GM12891 (cell line): ENCODE measurements at regions not wholly inside any gene's neighbourhood (a gene's known extent, or its start where the extent isn't known, plus 50 kb on each side); places are given as distances from the start of the nearest gene placed in this dataset.

Experiments used
- DNase-seq: peaks from one replicate; pipeline ENCODE4 v3.0.0; 2011; ENCODE audit warnings: low spot score; ENCODE audit not compliant: insufficient read length
- FAIRE-seq: peaks from 2 replicates; lab custom pipeline; 2011; peaks lifted over from hg19 to GRCh38; lab: Jason Lieb, UNC
- PAX5 ChIP-seq: IDR thresholded peaks from 2 replicates; pipeline ENCODE4 v1.6.1; 2011; ENCODE audit warnings: low read length, moderate library complexity, mild to moderate bottlenecking; ENCODE audit not compliant: insufficient read depth, severe bottlenecking
- POLR2A ChIP-seq: IDR thresholded peaks from 2 replicates; pipeline ENCODE4 v1.6.1; 2011; ENCODE audit warnings: low read depth, low read length, control low read depth
- POLR2AphosphoS5 ChIP-seq: IDR thresholded peaks from 2 replicates; pipeline ENCODE4 v1.6.1; 2011; ENCODE audit warnings: low read depth, low read length, control low read depth
- POU2F2 ChIP-seq: IDR thresholded peaks from 2 replicates; pipeline ENCODE4 v1.6.1; 2011; ENCODE audit warnings: low read depth, mild to moderate bottlenecking, control low read depth, low read length, moderate library complexity
- SPI1 ChIP-seq: IDR thresholded peaks from 2 replicates; pipeline ENCODE4 v1.6.1; 2011; ENCODE audit warnings: low read depth, low read length, control low read depth
- TAF1 ChIP-seq: IDR thresholded peaks from 2 replicates; pipeline ENCODE4 v1.6.1; 2011; ENCODE audit warnings: low read depth, low read length, control low read depth

- FAIRE-seq = no peak
- no peak for TF ChIP-seq TAF1
- TF ChIP-seq POLR2AphosphoS5 = no peak
- no peak for TF ChIP-seq PAX5
- TF ChIP-seq POU2F2 = no peak
- TF ChIP-seq POLR2A = no peak
- no peak for DNase-seq
Measured at GRCh38 chr2:59008950-59009349, 767.8 kb upstream of the FANCL start.

- TF ChIP-seq TAF1 = no peak
- DNase-seq = no peak
- no peak for FAIRE-seq
Measured at GRCh38 chr2:59005836-59006615, 764.9 kb upstream of the FANCL start.

GRCh38 chr2:59004621-59005020 is 763.5 kb upstream of the FANCL start:
- DNase-seq (no peak), FAIRE-seq (no peak)
- TF ChIP-seq POLR2AphosphoS5 (no peak), PAX5 (no peak), TAF1 (no peak), SPI1 (no peak), POU2F2 (no peak), POLR2A (no peak)

GRCh38 chr2:59000796-59001195 is 759.7 kb upstream of the FANCL start:
- TF ChIP-seq POU2F2 = no peak
- TF ChIP-seq POLR2AphosphoS5 = no peak
- no peak for TF ChIP-seq POLR2A
- TF ChIP-seq TAF1 = no peak
- no peak for TF ChIP-seq PAX5
- no peak for TF ChIP-seq SPI1
- DNase-seq (no peak), FAIRE-seq (no peak)

- FAIRE-seq = no peak
- no peak for DNase-seq
- TF ChIP-seq POLR2A = no peak
- TF ChIP-seq SPI1 = no peak
- TF ChIP-seq POLR2AphosphoS5 = no peak
- TF ChIP-seq TAF1 = no peak
- no peak for TF ChIP-seq PAX5
- TF ChIP-seq POU2F2 = no peak
Measured at GRCh38 chr2:58992062-58992706, 751.1 kb upstream of the FANCL start.

DNA sequence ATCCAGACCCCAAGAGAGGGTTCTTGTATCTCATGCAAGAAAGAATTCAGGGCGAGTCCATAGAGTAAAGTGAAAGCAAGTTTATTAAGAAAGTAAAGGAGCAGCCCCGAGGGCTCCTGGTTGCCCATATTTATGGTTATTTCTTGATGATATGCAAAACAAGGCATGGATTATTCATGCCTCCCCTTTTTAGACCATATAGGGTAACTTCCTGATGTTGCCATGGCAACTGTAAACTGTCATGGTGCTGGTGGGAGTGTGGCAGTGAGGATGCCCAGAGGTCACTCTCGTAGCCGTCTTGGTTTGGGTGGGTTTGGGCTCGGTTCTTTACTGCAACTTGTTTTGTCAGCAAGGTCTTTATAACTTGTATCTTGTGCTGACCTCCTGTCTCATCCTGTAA is 750.2 kb upstream of the FANCL start:
- no peak for DNase-seq
- no peak for FAIRE-seq
- TF ChIP-seq TAF1 = no peak
- no peak for TF ChIP-seq POLR2A
- TF ChIP-seq PAX5 = no peak
- TF ChIP-seq POU2F2 = no peak
- no peak for TF ChIP-seq SPI1
- no peak for TF ChIP-seq POLR2AphosphoS5

DNA sequence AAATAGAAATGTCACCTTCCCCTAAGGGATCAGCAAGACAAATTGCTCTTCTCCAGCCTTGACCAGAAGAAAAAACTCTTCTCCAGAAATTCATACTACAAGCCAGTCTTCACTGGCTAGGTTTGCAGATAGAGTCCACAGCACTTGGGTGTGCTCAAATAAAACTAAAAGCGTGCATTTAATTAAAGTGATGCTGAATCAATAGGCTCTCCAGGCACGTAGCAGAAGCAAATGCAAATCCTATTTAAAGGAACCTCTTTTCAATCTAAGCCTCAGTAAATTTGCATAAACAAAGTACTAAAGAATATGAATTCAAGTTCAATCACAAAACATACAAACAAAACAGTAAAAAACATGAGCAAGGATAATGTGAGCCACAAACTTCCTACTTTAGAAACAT is 744.4 kb upstream of the FANCL start:
- FAIRE-seq (no peak), DNase-seq (no peak)

DNA sequence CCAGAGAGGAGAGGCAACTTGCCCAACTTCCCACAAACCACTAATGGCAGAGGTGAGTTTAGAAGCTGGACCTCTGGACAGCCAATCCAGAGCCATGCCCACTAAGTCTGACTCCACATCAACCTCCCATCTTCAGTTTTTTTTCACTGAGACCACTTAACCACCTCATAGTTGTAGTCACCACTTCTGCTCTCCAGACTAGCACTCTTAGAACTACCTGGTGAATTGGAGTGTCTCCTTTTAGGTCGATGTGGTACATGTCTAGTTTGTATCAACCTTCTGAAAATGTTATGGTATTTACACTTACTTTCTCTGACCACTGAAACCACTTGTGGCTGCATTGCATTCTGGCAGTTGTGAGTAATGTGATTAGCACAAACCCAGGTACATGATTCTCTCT is 743.6 kb upstream of the FANCL start:
- TF ChIP-seq POLR2AphosphoS5 (no peak), POU2F2 (no peak), POLR2A (no peak), SPI1 (no peak), PAX5 (no peak), TAF1 (no peak)
- FAIRE-seq (no peak), DNase-seq (no peak)

More for the DNA sequence above, 744.4 kb upstream of the FANCL start:
- TF ChIP-seq POLR2A (no peak), POU2F2 (no peak), TAF1 (no peak), POLR2AphosphoS5 (no peak), PAX5 (no peak), SPI1 (no peak)

DNA sequence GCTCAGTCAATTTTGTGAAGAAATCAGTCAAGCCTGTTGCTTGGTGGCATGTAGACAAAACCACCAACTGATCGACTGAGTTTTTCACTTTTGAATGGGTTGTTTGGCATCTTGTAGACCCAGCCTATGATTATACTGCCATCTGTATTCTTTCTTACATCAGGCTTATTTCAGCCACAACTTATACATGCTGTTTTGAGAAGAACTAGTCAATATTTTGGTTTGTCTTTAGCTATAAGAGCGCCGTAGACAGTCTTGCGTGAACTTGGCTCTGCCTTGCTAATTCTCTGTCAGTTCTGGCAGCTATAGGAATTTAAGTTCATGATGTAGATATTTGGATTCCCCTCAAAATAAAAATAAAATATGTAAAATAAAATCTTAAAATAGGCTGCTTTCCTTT is 742.0 kb upstream of the FANCL start:
- FAIRE-seq (no peak), DNase-seq (no peak)
- TF ChIP-seq SPI1 = no peak
- no peak for TF ChIP-seq POU2F2
- no peak for TF ChIP-seq POLR2A
- no peak for TF ChIP-seq TAF1

DNA sequence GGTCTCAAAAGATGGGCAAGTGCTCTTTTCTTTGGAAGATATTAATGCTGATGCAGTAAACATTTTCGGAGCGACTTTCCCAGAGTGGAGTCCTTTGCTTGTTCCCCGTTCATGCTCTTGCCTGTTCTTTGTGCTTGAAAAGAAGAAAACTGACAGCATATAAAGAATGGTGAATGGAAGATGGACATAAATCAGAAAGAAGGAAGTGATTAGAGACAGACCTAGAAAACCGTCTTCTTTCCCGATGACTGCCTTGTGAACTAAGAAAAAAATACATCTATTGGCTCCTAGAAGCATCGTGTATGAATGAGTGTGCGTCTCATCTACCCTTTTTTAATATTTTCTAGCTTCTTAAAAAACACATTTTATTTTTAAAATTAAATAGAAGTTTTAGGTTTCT is 740.1 kb upstream of the FANCL start:
- TF ChIP-seq POU2F2 (no peak), SPI1 (no peak)
- FAIRE-seq (no peak), DNase-seq (no peak)

DNA sequence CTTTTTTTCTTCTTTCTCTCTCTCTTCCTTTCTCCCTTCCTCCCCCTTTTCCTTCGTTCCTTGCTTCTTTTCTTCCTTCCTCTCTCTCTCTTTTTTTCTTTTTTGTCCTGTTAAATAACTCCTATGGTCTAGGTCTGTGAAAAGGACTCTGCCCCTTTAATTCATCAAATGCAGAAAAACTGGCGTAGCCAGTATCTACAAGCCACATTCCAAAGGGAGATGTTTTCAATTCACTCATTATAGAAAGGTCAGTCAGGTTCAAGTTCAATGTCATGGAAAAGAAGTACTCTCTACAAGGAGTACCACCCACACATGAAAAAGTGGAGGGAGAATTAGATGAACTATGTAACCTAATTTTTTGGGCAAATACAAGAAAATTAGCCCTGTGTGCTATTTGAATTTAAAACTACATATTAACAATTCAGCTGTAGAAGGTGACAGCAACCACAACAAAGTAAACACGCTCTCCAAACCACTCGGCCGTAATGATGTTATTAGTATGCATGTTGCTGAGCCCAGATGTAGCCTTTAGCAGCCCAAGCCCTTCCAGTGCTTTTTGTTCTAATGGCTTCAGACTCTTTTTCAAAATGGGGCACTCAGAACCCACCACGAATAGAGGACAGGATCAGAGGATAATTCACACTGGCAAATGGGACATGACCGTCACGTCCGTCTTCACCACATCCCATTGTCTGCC is 735.4 kb upstream of the FANCL start:
- TF ChIP-seq SPI1 = no peak
- DNase-seq = no peak
- FAIRE-seq = no peak
